GM23338 (cell line): ENCODE measurements at regions not wholly inside any gene's neighbourhood (a gene's known extent, or its start where the extent isn't known, plus 50 kb on each side); places are given as distances from the start of the nearest gene placed in this dataset.
"Not testable (repeated sequence)": the region's sequence is repeated elsewhere in the genome, so short reads cannot be mapped to it uniquely, and the experiment has no call there.

ENCODE experiments used
- ATAC-seq: fragments of 200-7000 bp; cut with Tn5 transposase; 3 replicates; pipeline ENCODE4 v1.9.1; 2020
- DNase-seq: peaks from one replicate; pipeline ENCODE4 v3.0.0-alpha.2; 2015; ENCODE audit warnings: low spot score
- H2AFZ ChIP-seq: fragments of 200-600 bp; sonication (generic); 2 replicates; pipeline ENCODE4 v1.8.0; 2016; ENCODE audit warnings: antibody characterized with exemption, mild to moderate bottlenecking, moderate library complexity
- H3F3A ChIP-seq: fragments of 200-600 bp; sonication (generic); replicated peaks from 2 replicates; pipeline ENCODE4 v1.8.0; 2017; ENCODE audit warnings: antibody characterized with exemption, mixed run types, low read depth
- H3K27ac ChIP-seq: fragments of 200-600 bp; sonication (generic); 2 replicates; pipeline ENCODE4 v1.6.1; 2016; ENCODE audit warnings: low read depth
- H3K27me3 ChIP-seq: fragments of 200-600 bp; sonication (generic); 2 replicates; pipeline ENCODE4 v1.8.0; 2016; ENCODE audit warnings: mild to moderate bottlenecking, mixed run types, moderate library complexity; ENCODE audit not compliant: insufficient read depth
- H3K36me3 ChIP-seq: fragments of 200-600 bp; sonication (generic); 2 replicates; pipeline ENCODE4 v1.8.0; 2016; ENCODE audit warnings: mild to moderate bottlenecking; ENCODE audit not compliant: insufficient read depth
- H3K4me1 ChIP-seq: fragments of 200-600 bp; sonication (generic); 2 replicates; pipeline ENCODE4 v1.8.0; 2016; ENCODE audit warnings: mild to moderate bottlenecking, moderate library complexity; ENCODE audit not compliant: insufficient read depth
- H3K4me2 ChIP-seq: fragments of 200-600 bp; sonication (generic); 2 replicates; pipeline ENCODE4 v1.7.1; 2017; ENCODE audit warnings: mixed run types
- H3K4me3 ChIP-seq: fragments of 200-600 bp; sonication (generic); 2 replicates; pipeline ENCODE4 v1.6.1; 2016; ENCODE audit warnings: mixed run types
- H3K79me2 ChIP-seq: fragments of 200-600 bp; sonication (generic); replicated peaks from 2 replicates; pipeline ENCODE4 v1.8.0; 2017; ENCODE audit warnings: mild to moderate bottlenecking; ENCODE audit not compliant: insufficient read depth
- H3K9me2 ChIP-seq: fragments of 200-600 bp; sonication (generic); 2 replicates; pipeline ENCODE4 v1.8.0; 2017; ENCODE audit not compliant: insufficient read depth
- H4K20me1 ChIP-seq: fragments of 200-600 bp; sonication (generic); replicated peaks from 2 replicates; pipeline ENCODE4 v1.8.0; 2017; ENCODE audit warnings: mild to moderate bottlenecking; ENCODE audit not compliant: insufficient read depth
- H3K27ac Mint-ChIP-seq: 2 replicates; pipeline ENCODE4 v1.8.0; 2020; ENCODE audit warnings: inconsistent platforms, mild to moderate bottlenecking, moderate library complexity, mixed read lengths
- H3K27me3 Mint-ChIP-seq: 3 replicates; pipeline ENCODE4 v1.8.0; 2022; ENCODE audit warnings: low read depth, mild to moderate bottlenecking, moderate library complexity, mixed read lengths, inconsistent platforms; ENCODE audit not compliant: insufficient read depth, poor library complexity
- H3K36me3 Mint-ChIP-seq: 3 replicates; pipeline ENCODE4 v1.8.0; 2021; ENCODE audit warnings: low read depth, mild to moderate bottlenecking, inconsistent platforms, moderate library complexity, mixed read lengths
- H3K4me1 Mint-ChIP-seq: 3 replicates; pipeline ENCODE4 v1.8.0; 2020; ENCODE audit warnings: mild to moderate bottlenecking, inconsistent platforms, mixed read lengths
- H3K4me3 Mint-ChIP-seq: 3 replicates; pipeline ENCODE4 v1.8.0; 2021; ENCODE audit warnings: moderate library complexity, mild to moderate bottlenecking, inconsistent platforms, mixed read lengths
- H3K9me3 Mint-ChIP-seq: 3 replicates; pipeline ENCODE4 v1.8.0; 2020; ENCODE audit warnings: moderate library complexity, mild to moderate bottlenecking, inconsistent platforms, mixed read lengths
- CREB1 ChIP-seq: fragments of 250-450 bp; sonication (Bioruptor Pico); IDR thresholded peaks from 2 replicates; pipeline ENCODE4 v1.5.0; 2020; ENCODE audit warnings: low read depth, mild to moderate bottlenecking, moderate library complexity
- EZH2phosphoT487 ChIP-seq: fragments of 200-600 bp; sonication (generic); IDR thresholded peaks from one replicate; pipeline ENCODE4 v1.8.1; 2018; ENCODE audit warnings: antibody characterized with exemption; ENCODE audit not compliant: unreplicated experiment
- NANOG ChIP-seq: IDR thresholded peaks from 2 replicates; pipeline ENCODE4 v1.6.1; 2016; ENCODE audit warnings: antibody characterized with exemption, borderline replicate concordance
- TF ChIP-seq, protein P1 (sequence below): IDR thresholded peaks from 2 replicates; pipeline ENCODE4 v1.6.1; 2016; ENCODE audit warnings: antibody characterized with exemption
- TF ChIP-seq, protein P2 (sequence below): IDR thresholded peaks from one replicate; pipeline ENCODE4 v1.6.1; 2018; ENCODE audit warnings: antibody characterized with exemption; ENCODE audit not compliant: unreplicated experiment
- TF ChIP-seq, protein P3 (sequence below): fragments of 250-450 bp; sonication (Bioruptor Pico); IDR thresholded peaks from 2 replicates; pipeline ENCODE4 v1.5.0; 2020; ENCODE audit warnings: mild to moderate bottlenecking, moderate library complexity

DNA sequence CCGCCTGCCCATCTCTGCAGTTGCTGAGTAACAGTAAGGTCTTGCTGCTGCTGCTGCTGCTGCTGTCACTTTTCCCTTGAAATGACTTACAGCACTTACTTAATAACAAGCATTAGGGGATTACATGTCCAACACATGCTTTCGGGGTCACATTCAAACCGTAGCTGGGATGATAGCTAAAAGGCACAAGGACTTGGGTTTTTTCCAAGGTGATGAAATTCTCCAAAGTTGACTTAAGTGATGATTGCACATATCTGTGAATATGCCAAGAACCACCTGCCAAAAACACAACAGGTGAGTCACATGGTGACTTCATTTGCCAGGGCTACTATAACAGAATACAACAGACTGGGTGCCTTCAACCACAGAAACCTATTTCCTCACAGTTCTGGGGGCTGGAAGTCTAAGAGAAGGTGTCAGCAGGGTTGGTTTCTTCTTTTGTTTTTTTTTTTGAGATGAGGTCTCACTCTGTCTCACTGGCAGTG lies 121.9 kb upstream of the TNRC6C start:
- peaks cover 2% of the 10 kb centered on the region; the same call in 2 of the 3 replicates for H3K9me3 Mint-ChIP-seq
- DNase-seq: no peak
- H3K4me2 ChIP-seq: no peak overlapping the region

GRCh38 chr17:77837072-77837471 lies 121.4 kb upstream of the TNRC6C start:
- not testable (repeated sequence) for H4K20me1 ChIP-seq, H3K9me2 ChIP-seq, H3K4me1 ChIP-seq, H3K36me3 Mint-ChIP-seq, H3K27me3 ChIP-seq, H3K27ac ChIP-seq, H3K4me2 ChIP-seq, H3K9me3 Mint-ChIP-seq, DNase-seq, H3K4me3 Mint-ChIP-seq, H3K79me2 ChIP-seq, H3K27ac Mint-ChIP-seq, H2AFZ ChIP-seq, H3F3A ChIP-seq, ATAC-seq, H3K4me3 ChIP-seq, H3K36me3 ChIP-seq
- Mint-ChIP-seq H3K27me3 (peaks cover 16% of the 10 kb centered on the region), H3K4me1 (peaks cover 23% of the 10 kb centered on the region)

More for the DNA sequence above, 121.9 kb upstream of the TNRC6C start:
- Histone ChIP-seq H3F3A (no peaks in the 10 kb centered on the region), H3K79me2 (no peaks in the 10 kb centered on the region), H3K4me1 (peaks cover 5% of the 10 kb centered on the region; the same call in 1 of the 2 replicates), H3K9me2 (no peaks in the 10 kb centered on the region), H3K36me3 (no peaks in the 10 kb centered on the region), H3K4me3 (no peak overlapping the region), H3K27ac (no peak overlapping the region), H4K20me1 (no peaks in the 10 kb centered on the region), H3K27me3 (no peaks in the 10 kb centered on the region), H2AFZ (no peak overlapping the region)
- no peak overlapping the region for H3K27ac Mint-ChIP-seq
- peaks cover 20% of the 10 kb centered on the region for H3K27me3 Mint-ChIP-seq
- no peak for ATAC-seq
- TF ChIP-seq EZH2phosphoT487 (no peak), CREB1 (CRISPR knock-in tag) (no peak)
- TF ChIP-seq, protein P1, sequence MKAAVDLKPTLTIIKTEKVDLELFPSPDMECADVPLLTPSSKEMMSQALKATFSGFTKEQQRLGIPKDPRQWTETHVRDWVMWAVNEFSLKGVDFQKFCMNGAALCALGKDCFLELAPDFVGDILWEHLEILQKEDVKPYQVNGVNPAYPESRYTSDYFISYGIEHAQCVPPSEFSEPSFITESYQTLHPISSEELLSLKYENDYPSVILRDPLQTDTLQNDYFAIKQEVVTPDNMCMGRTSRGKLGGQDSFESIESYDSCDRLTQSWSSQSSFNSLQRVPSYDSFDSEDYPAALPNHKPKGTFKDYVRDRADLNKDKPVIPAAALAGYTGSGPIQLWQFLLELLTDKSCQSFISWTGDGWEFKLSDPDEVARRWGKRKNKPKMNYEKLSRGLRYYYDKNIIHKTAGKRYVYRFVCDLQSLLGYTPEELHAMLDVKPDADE: no peak
- TF ChIP-seq, protein P2, sequence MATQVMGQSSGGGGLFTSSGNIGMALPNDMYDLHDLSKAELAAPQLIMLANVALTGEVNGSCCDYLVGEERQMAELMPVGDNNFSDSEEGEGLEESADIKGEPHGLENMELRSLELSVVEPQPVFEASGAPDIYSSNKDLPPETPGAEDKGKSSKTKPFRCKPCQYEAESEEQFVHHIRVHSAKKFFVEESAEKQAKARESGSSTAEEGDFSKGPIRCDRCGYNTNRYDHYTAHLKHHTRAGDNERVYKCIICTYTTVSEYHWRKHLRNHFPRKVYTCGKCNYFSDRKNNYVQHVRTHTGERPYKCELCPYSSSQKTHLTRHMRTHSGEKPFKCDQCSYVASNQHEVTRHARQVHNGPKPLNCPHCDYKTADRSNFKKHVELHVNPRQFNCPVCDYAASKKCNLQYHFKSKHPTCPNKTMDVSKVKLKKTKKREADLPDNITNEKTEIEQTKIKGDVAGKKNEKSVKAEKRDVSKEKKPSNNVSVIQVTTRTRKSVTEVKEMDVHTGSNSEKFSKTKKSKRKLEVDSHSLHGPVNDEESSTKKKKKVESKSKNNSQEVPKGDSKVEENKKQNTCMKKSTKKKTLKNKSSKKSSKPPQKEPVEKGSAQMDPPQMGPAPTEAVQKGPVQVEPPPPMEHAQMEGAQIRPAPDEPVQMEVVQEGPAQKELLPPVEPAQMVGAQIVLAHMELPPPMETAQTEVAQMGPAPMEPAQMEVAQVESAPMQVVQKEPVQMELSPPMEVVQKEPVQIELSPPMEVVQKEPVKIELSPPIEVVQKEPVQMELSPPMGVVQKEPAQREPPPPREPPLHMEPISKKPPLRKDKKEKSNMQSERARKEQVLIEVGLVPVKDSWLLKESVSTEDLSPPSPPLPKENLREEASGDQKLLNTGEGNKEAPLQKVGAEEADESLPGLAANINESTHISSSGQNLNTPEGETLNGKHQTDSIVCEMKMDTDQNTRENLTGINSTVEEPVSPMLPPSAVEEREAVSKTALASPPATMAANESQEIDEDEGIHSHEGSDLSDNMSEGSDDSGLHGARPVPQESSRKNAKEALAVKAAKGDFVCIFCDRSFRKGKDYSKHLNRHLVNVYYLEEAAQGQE: no peak
- no peaks in the 10 kb centered on the region for H3K36me3 Mint-ChIP-seq
- H3K4me3 Mint-ChIP-seq: no peak overlapping the region
- peaks cover 18% of the 10 kb centered on the region for H3K4me1 Mint-ChIP-seq

DNA sequence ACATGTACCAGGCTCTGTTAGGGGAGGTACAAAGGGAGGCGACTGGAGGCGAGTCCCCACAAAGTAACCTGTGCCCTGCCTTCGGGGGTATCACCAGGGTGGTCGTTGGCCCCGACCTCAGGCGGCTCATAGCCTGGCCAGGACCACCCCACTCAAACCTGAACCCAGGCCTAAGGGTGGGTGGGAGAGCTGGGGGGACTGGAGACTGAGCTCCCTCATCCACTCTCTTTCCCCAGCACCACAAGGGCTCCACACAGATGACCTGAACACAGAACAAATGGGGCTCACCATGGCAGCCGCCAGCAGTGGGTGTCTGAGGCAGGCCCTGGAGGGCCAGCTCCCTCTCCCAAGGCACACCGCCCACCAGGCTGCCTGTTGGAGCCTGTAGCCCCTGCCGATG lies 120.6 kb upstream of the TNRC6C start:
- Histone ChIP-seq H3K79me2 (no peaks in the 10 kb centered on the region), H3F3A (no peaks in the 10 kb centered on the region), H4K20me1 (no peaks in the 10 kb centered on the region), H3K27ac (no peak overlapping the region), H2AFZ (no peak overlapping the region), H3K4me2 (no peak overlapping the region), H3K9me2 (no peaks in the 10 kb centered on the region), H3K27me3 (no peaks in the 10 kb centered on the region), H3K4me3 (no peak overlapping the region), H3K36me3 (no peaks in the 10 kb centered on the region), H3K4me1 (peaks cover 5% of the 10 kb centered on the region; the same call in 1 of the 2 replicates)
- Mint-ChIP-seq H3K27me3 (peaks cover 14% of the 10 kb centered on the region), H3K4me1 (peaks cover 29% of the 10 kb centered on the region), H3K4me3 (no peak overlapping the region), H3K36me3 (no peaks in the 10 kb centered on the region), H3K27ac (no peak overlapping the region), H3K9me3 (peaks cover 2% of the 10 kb centered on the region; the same call in 2 of the 3 replicates)
- DNase-seq (no peak), ATAC-seq (no peak)
- TF ChIP-seq, protein P3, sequence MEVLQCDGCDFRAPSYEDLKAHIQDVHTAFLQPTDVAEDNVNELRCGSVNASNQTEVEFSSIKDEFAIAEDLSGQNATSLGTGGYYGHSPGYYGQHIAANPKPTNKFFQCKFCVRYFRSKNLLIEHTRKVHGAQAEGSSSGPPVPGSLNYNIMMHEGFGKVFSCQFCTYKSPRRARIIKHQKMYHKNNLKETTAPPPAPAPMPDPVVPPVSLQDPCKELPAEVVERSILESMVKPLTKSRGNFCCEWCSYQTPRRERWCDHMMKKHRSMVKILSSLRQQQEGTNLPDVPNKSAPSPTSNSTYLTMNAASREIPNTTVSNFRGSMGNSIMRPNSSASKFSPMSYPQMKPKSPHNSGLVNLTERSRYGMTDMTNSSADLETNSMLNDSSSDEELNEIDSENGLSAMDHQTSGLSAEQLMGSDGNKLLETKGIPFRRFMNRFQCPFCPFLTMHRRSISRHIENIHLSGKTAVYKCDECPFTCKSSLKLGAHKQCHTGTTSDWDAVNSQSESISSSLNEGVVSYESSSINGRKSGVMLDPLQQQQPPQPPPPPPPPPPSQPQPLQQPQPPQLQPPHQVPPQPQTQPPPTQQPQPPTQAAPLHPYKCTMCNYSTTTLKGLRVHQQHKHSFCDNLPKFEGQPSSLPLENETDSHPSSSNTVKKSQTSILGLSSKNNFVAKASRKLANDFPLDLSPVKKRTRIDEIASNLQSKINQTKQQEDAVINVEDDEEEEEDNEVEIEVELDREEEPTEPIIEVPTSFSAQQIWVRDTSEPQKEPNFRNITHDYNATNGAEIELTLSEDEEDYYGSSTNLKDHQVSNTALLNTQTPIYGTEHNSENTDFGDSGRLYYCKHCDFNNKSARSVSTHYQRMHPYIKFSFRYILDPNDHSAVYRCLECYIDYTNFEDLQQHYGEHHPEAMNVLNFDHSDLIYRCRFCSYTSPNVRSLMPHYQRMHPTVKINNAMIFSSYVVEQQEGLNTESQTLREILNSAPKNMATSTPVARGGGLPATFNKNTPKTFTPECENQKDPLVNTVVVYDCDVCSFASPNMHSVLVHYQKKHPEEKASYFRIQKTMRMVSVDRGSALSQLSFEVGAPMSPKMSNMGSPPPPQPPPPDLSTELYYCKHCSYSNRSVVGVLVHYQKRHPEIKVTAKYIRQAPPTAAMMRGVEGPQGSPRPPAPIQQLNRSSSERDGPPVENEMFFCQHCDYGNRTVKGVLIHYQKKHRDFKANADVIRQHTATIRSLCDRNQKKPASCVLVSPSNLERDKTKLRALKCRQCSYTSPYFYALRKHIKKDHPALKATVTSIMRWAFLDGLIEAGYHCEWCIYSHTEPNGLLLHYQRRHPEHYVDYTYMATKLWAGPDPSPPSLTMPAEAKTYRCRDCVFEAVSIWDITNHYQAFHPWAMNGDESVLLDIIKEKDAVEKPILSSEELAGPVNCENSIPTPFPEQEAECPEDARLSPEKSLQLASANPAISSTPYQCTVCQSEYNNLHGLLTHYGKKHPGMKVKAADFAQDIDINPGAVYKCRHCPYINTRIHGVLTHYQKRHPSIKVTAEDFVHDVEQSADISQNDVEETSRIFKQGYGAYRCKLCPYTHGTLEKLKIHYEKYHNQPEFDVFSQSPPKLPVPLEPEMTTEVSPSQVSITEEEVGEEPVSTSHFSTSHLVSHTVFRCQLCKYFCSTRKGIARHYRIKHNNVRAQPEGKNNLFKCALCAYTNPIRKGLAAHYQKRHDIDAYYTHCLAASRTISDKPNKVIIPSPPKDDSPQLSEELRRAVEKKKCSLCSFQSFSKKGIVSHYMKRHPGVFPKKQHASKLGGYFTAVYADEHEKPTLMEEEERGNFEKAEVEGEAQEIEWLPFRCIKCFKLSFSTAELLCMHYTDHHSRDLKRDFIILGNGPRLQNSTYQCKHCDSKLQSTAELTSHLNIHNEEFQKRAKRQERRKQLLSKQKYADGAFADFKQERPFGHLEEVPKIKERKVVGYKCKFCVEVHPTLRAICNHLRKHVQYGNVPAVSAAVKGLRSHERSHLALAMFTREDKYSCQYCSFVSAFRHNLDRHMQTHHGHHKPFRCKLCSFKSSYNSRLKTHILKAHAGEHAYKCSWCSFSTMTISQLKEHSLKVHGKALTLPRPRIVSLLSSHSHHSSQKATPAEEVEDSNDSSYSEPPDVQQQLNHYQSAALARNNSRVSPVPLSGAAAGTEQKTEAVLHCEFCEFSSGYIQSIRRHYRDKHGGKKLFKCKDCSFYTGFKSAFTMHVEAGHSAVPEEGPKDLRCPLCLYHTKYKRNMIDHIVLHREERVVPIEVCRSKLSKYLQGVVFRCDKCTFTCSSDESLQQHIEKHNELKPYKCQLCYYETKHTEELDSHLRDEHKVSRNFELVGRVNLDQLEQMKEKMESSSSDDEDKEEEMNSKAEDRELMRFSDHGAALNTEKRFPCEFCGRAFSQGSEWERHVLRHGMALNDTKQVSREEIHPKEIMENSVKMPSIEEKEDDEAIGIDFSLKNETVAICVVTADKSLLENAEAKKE (CRISPR knock-in tag): no peak
- no peak for TF ChIP-seq NANOG
